ENCODE measurements at regions not wholly inside any gene's neighbourhood (a gene's known extent, or its start where the extent isn't known, plus 50 kb on each side); places are given as distances from the start of the nearest gene placed in this dataset.

GRCh38 chr12:131355361-131356245, 355.3 kb upstream of the SFSWAP start:
- Mint-ChIP-seq H3K36me3 (no peaks in the 10 kb centered on the region), H3K27ac (peak overlapping the region; percentile 91), H3K4me3 (no peak overlapping the region), H3K4me1 (peaks cover 45% of the 10 kb centered on the region), H3K27me3 (ENCODE audit: insufficient read depth, low read depth) (peaks cover 13% of the 10 kb centered on the region), H3K9me3 (peaks cover 3% of the 10 kb centered on the region)
- no peaks in the 10 kb centered on the region for H3K79me2 ChIP-seq (ENCODE audit: low read depth)
- H3K36me3 ChIP-seq = no peaks in the 10 kb centered on the region
- H2AFZ ChIP-seq (replicated peaks) = no peak overlapping the region
- no peak for DNase-seq (ENCODE audit: low spot score)
- no peaks in the 10 kb centered on the region for H3K4me1 ChIP-seq
- no peak overlapping the region for H3K4me2 ChIP-seq
- H3K27ac ChIP-seq = no peak overlapping the region
- no peak for TF ChIP-seq EZH2 (IDR thresholded peaks at IDR 0.05)
- no peaks in the 10 kb centered on the region for H3K27me3 ChIP-seq
- no peak overlapping the region for H3K4me3 ChIP-seq
- H4K20me1 ChIP-seq (ENCODE audit: low read depth) = no peaks in the 10 kb centered on the region
- H3K9ac ChIP-seq = no peak overlapping the region
- no peaks in the 10 kb centered on the region for H3K9me3 ChIP-seq (ENCODE audit: low read depth)
- no peaks in the 10 kb centered on the region for H3F3A ChIP-seq (ENCODE audit: low read depth)

GRCh38 chr12:131356485-131357184, 354.3 kb upstream of the SFSWAP start:
- peaks cover 45% of the 10 kb centered on the region for H3K4me1 Mint-ChIP-seq
- peak overlapping the region; percentile 41 for H3K4me3 Mint-ChIP-seq
- H3K27me3 Mint-ChIP-seq (ENCODE audit: insufficient read depth, low read depth) = peaks cover 13% of the 10 kb centered on the region
- no peak for TF ChIP-seq CTCF (IDR thresholded peaks at IDR 0.05)
- Histone ChIP-seq H3K9me3 (ENCODE audit: low read depth) (no peaks in the 10 kb centered on the region), H3K4me1 (no peaks in the 10 kb centered on the region), H3K27me3 (no peaks in the 10 kb centered on the region), H3K4me2 (no peak overlapping the region), H4K20me1 (ENCODE audit: low read depth) (no peaks in the 10 kb centered on the region), H3K27ac (no peak overlapping the region), H2AFZ (replicated peaks) (no peak overlapping the region), H3K36me3 (no peaks in the 10 kb centered on the region), H3K9ac (no peak overlapping the region), H3K79me2 (ENCODE audit: low read depth) (no peaks in the 10 kb centered on the region), H3K4me3 (no peak overlapping the region), H3F3A (ENCODE audit: low read depth) (no peaks in the 10 kb centered on the region)
- no peaks in the 10 kb centered on the region for H3K36me3 Mint-ChIP-seq
- peaks cover 2% of the 10 kb centered on the region for H3K9me3 Mint-ChIP-seq
- peak overlapping the region; percentile 91 for H3K27ac Mint-ChIP-seq
- no peak for DNase-seq (ENCODE audit: low spot score)

- Histone ChIP-seq H3K9me3 (ENCODE audit: low read depth) (no peaks in the 10 kb centered on the region), H2AFZ (replicated peaks) (no peak overlapping the region), H3K4me1 (no peaks in the 10 kb centered on the region), H4K20me1 (ENCODE audit: low read depth) (no peaks in the 10 kb centered on the region), H3K27me3 (no peaks in the 10 kb centered on the region), H3K27ac (no peak overlapping the region), H3K79me2 (ENCODE audit: low read depth) (no peaks in the 10 kb centered on the region), H3K36me3 (no peaks in the 10 kb centered on the region), H3K4me3 (no peak overlapping the region), H3K9ac (no peak overlapping the region), H3F3A (ENCODE audit: low read depth) (no peaks in the 10 kb centered on the region), H3K4me2 (no peak overlapping the region)
- peaks cover 50% of the 10 kb centered on the region for H3K4me1 Mint-ChIP-seq
- no peaks in the 10 kb centered on the region for H3K9me3 Mint-ChIP-seq
- no peak for TF ChIP-seq EZH2phosphoT487 (IDR thresholded peaks at IDR 0.05)
- TF ChIP-seq CTCF (IDR thresholded peaks at IDR 0.05) = no peak
- TF ChIP-seq EZH2 (IDR thresholded peaks at IDR 0.05) = no peak
- H3K27me3 Mint-ChIP-seq (ENCODE audit: insufficient read depth, low read depth) = peaks cover 13% of the 10 kb centered on the region
- H3K36me3 Mint-ChIP-seq = no peaks in the 10 kb centered on the region
- H3K27ac Mint-ChIP-seq = peak overlapping the region; percentile 91
- H3K4me3 Mint-ChIP-seq = peak overlapping the region; percentile 41
- DNase-seq (ENCODE audit: low spot score) = no peak
These were observed 353.6 kb upstream of the SFSWAP start for GRCh38 chr12:131357185-131357747.
